A549 (cell line): ENCODE measurements at regions not wholly inside any gene's neighbourhood (a gene's known extent, or its start where the extent isn't known, plus 50 kb on each side); places are given as distances from the start of the nearest gene placed in this dataset.

Experiments used
- BHLHE40 ChIP-seq: IDR thresholded peaks from 2 replicates; pipeline ENCODE4 v1.6.1; 2012; ENCODE audit warnings: low read depth, low read length, inconsistent platforms
- EP300 ChIP-seq, 2 experiments: fragments of >200 bp; sonication (Bioruptor Twin); formaldehyde crosslinking; IDR thresholded peaks; 2 replicates in 1 of 2; 3 replicates in 1 of 2; pipeline ENCODE4 v1.6.1; 2016 to 2017
- ESRRA ChIP-seq: fragments of 150-350 bp; IDR thresholded peaks from 2 replicates; pipeline ENCODE4 v1.6.1; 2014; ENCODE audit warnings: mild to moderate bottlenecking, low read length, borderline replicate concordance
- FOSL2 ChIP-seq, 2 experiments: fragments of 450-650 bp in 1 of 2; fragments of >200 bp in 1 of 2; sonication (Bioruptor Twin) in 1 of 2; formaldehyde crosslinking; IDR thresholded peaks; 2 replicates each; pipeline versions ENCODE4 v1.5.0 to v1.6.1; 2016 to 2020; ENCODE audit warnings: mild to moderate bottlenecking in 1 of 2, moderate library complexity in 1 of 2
- KDM1A ChIP-seq: fragments of 200-600 bp; sonication (generic); IDR thresholded peaks from 2 replicates; pipeline ENCODE4 v1.6.1; 2016; ENCODE audit warnings: low read depth, mild to moderate bottlenecking
- MAFK ChIP-seq: fragments of 450-650 bp; IDR thresholded peaks from 2 replicates; pipeline ENCODE4 v1.6.1; 2014; ENCODE audit not compliant: partially characterized antibody
- NFE2L2 ChIP-seq: fragments of 150-350 bp; conservative IDR thresholded peaks from 2 replicates; pipeline ENCODE4 v1.6.1; 2014; ENCODE audit warnings: low read length
- POLR2A ChIP-seq: IDR thresholded peaks from 2 replicates; pipeline ENCODE4 v1.6.1; 2012; ENCODE audit warnings: mild to moderate bottlenecking, low read length
- RAD21 ChIP-seq, 2 experiments: fragments of >200 bp in 1 of 2; sonication (Bioruptor Twin) in 1 of 2; formaldehyde crosslinking in 1 of 2; IDR thresholded peaks in 1 of 2; conservative IDR thresholded peaks in 1 of 2; 2 replicates in 1 of 2; 3 replicates in 1 of 2; pipeline ENCODE4 v1.6.1; 2012 to 2018; ENCODE audit warnings: inconsistent platforms in 1 of 2
- RNF2 ChIP-seq: fragments of 200-600 bp; sonication (generic); IDR thresholded peaks from 2 replicates; pipeline ENCODE4 v1.6.1; 2016; ENCODE audit warnings: low read depth, mild to moderate bottlenecking, antibody characterized with exemption, moderate library complexity, borderline replicate concordance
- TF ChIP-seq, protein P1 (sequence below): fragments of >200 bp; sonication (Bioruptor Twin); formaldehyde crosslinking; IDR thresholded peaks from 3 replicates; pipeline ENCODE4 v1.5.1; 2016
- TF ChIP-seq, protein P2 (sequence below): IDR thresholded peaks from 2 replicates; pipeline ENCODE4 v1.6.1; 2012
- TF ChIP-seq, protein P3 (sequence below): fragments of 200-600 bp; sonication (generic); IDR thresholded peaks from 2 replicates; pipeline ENCODE4 v1.6.1; 2016; ENCODE audit warnings: antibody characterized with exemption, mild to moderate bottlenecking, moderate library complexity
- TF ChIP-seq, protein P4 (sequence below): fragments of >200 bp; sonication (Bioruptor Twin); formaldehyde crosslinking; IDR thresholded peaks from 2 replicates; pipeline ENCODE4 v1.6.1; 2016

DNA sequence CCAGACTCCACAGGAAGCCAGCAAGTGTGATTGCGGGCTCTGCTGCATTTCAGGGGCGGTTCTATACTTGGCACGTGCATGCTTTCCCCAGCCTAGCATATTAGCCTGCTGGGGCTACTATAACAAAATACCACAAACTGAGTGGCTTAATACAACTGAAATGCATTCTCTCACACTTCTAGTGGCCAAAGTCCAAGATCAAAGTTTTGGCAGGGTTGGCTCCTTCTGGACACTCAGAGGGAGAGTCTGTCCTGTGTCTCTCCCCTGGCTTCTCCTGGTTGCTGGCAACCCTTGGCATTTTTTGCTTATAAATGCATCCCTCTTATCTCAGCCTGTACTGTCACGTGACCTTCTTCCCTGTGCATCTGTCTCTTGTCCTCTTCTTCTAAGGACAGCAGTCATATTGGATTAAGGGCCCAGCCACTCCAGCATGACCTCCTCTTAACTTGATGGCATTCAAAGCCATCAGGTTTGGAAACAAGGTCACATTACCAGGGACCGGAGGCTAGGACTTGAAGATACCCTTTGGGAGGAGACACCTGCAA lies 138.7 kb downstream of the RNF152 start:
- TF ChIP-seq POLR2A (no peak), RNF2 (no peak), RAD21 (conservative IDR thresholded peaks at IDR 0.05 in 1 of 2, IDR thresholded peaks at IDR 0.05 in 1 of 2) (no peak), NFE2L2 (no peak), MAFK (no peak), EP300 (IDR thresholded peaks at IDR 0.05) (no peak), FOSL2 (IDR thresholded peaks at IDR 0.05) (no peak), FOSL2 (CRISPR knock-in tag; IDR thresholded peaks at IDR 0.05) (no peak), KDM1A (no peak), ESRRA (no peak), BHLHE40 (no peak)
- TF ChIP-seq, protein P1, sequence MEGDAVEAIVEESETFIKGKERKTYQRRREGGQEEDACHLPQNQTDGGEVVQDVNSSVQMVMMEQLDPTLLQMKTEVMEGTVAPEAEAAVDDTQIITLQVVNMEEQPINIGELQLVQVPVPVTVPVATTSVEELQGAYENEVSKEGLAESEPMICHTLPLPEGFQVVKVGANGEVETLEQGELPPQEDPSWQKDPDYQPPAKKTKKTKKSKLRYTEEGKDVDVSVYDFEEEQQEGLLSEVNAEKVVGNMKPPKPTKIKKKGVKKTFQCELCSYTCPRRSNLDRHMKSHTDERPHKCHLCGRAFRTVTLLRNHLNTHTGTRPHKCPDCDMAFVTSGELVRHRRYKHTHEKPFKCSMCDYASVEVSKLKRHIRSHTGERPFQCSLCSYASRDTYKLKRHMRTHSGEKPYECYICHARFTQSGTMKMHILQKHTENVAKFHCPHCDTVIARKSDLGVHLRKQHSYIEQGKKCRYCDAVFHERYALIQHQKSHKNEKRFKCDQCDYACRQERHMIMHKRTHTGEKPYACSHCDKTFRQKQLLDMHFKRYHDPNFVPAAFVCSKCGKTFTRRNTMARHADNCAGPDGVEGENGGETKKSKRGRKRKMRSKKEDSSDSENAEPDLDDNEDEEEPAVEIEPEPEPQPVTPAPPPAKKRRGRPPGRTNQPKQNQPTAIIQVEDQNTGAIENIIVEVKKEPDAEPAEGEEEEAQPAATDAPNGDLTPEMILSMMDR = no peak
- TF ChIP-seq, protein P2, sequence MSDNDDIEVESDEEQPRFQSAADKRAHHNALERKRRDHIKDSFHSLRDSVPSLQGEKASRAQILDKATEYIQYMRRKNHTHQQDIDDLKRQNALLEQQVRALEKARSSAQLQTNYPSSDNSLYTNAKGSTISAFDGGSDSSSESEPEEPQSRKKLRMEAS = no peak
- TF ChIP-seq, protein P3, sequence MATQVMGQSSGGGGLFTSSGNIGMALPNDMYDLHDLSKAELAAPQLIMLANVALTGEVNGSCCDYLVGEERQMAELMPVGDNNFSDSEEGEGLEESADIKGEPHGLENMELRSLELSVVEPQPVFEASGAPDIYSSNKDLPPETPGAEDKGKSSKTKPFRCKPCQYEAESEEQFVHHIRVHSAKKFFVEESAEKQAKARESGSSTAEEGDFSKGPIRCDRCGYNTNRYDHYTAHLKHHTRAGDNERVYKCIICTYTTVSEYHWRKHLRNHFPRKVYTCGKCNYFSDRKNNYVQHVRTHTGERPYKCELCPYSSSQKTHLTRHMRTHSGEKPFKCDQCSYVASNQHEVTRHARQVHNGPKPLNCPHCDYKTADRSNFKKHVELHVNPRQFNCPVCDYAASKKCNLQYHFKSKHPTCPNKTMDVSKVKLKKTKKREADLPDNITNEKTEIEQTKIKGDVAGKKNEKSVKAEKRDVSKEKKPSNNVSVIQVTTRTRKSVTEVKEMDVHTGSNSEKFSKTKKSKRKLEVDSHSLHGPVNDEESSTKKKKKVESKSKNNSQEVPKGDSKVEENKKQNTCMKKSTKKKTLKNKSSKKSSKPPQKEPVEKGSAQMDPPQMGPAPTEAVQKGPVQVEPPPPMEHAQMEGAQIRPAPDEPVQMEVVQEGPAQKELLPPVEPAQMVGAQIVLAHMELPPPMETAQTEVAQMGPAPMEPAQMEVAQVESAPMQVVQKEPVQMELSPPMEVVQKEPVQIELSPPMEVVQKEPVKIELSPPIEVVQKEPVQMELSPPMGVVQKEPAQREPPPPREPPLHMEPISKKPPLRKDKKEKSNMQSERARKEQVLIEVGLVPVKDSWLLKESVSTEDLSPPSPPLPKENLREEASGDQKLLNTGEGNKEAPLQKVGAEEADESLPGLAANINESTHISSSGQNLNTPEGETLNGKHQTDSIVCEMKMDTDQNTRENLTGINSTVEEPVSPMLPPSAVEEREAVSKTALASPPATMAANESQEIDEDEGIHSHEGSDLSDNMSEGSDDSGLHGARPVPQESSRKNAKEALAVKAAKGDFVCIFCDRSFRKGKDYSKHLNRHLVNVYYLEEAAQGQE = no peak
- TF ChIP-seq, protein P4, sequence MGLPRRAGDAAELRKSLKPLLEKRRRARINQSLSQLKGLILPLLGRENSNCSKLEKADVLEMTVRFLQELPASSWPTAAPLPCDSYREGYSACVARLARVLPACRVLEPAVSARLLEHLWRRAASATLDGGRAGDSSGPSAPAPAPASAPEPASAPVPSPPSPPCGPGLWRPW = no peak
